Ovary (tissue), 7 donors: ENCODE measurements at regions not wholly inside any gene's neighbourhood (a gene's known extent, or its start where the extent isn't known, plus 50 kb on each side); places are given as distances from the start of the nearest gene placed in this dataset.
A peak's percentile ranks its signal among the peaks of the same experiment; 100 is the strongest.

Experiments used
- DNase-seq, 5 donors: peaks; one replicate each; pipeline ENCODE4 v3.0.0-alpha.2; 2019 to 2020
- H3K27ac ChIP-seq, 2 donors: fragments of 200-600 bp; one replicate each; pipeline versions ENCODE4 v1.5.1 to v1.8.0; 2019 to 2022
- H3K27me3 ChIP-seq: fragments of 200-600 bp; one replicate; pipeline ENCODE4 v1.8.0; 2022
- H3K36me3 ChIP-seq: fragments of 200-600 bp; sonication (generic); one replicate; pipeline ENCODE4 v1.5.1; 2019
- H3K4me1 ChIP-seq: one replicate; pipeline ENCODE4 v1.8.1; 2013; ENCODE audit warnings: mild to moderate bottlenecking, moderate library complexity; ENCODE audit not compliant: insufficient read depth
- H3K4me3 ChIP-seq: fragments of 200-600 bp; sonication (generic); one replicate; pipeline ENCODE4 v1.5.1; 2017
- H3K9me3 ChIP-seq, 2 donors: fragments of 200-600 bp in 1 of 2; sonication (generic) in 1 of 2; one replicate each; pipeline versions ENCODE4 v1.5.1 to v1.8.1; 2013 to 2019; ENCODE audit warnings: mild to moderate bottlenecking in 1 of 2, moderate library complexity in 1 of 2
- EP300 ChIP-seq: sonication (generic); formaldehyde crosslinking; IDR thresholded peaks from one replicate; pipeline ENCODE4 v1.6.1; 2017; ENCODE audit warnings: antibody characterized with exemption
- POLR2A ChIP-seq: fragments of 450-650 bp; IDR thresholded peaks from one replicate; pipeline ENCODE4 v1.6.1; 2017; ENCODE audit warnings: antibody characterized with exemption, mild to moderate bottlenecking, moderate library complexity
- WGBS, 3 donors: extraction: QIAGEN DNeasy Blood & Tissue Kit in 1 of 3; methylation state at CpG; one replicate each; pipeline versions ENCODE4 v1.1.5 to v1.1.7; 2013 to 2017; 5-methylcytosine and 5-hydroxymethylcytosine counted together
- intact Hi-C, 4 donors: fragments of 100-400 bp; cut with DNase I; formaldehyde crosslinking; loops; one replicate each; pipeline versions ENCODE4 v1.11.0 to v1.15.1; 2022 to 2023
- TF ChIP-seq, protein P1 (sequence below), 3 donors: fragments of 450-650 bp in 2 of 3; fragments of 200-600 bp in 1 of 3; IDR thresholded peaks; one replicate each; pipeline versions ENCODE4 v1.5.1 to v1.8.0; 2016 to 2022; ENCODE audit warnings: antibody characterized with exemption in 3 of 3, mild to moderate bottlenecking in 1 of 3
- donor health status: DM: no; HTN: no; CAD: no; lungs with moderate emphysema.
- donor health status: DM: no; HTN: no; CAD: no.
- donor health status: Bipolar disorder and iron deficiency.
- donor health status: DM: no; HTN: no; CAD: no.
- donor health status: DM: yes; HTN: yes; CAD: no.

DNA sequence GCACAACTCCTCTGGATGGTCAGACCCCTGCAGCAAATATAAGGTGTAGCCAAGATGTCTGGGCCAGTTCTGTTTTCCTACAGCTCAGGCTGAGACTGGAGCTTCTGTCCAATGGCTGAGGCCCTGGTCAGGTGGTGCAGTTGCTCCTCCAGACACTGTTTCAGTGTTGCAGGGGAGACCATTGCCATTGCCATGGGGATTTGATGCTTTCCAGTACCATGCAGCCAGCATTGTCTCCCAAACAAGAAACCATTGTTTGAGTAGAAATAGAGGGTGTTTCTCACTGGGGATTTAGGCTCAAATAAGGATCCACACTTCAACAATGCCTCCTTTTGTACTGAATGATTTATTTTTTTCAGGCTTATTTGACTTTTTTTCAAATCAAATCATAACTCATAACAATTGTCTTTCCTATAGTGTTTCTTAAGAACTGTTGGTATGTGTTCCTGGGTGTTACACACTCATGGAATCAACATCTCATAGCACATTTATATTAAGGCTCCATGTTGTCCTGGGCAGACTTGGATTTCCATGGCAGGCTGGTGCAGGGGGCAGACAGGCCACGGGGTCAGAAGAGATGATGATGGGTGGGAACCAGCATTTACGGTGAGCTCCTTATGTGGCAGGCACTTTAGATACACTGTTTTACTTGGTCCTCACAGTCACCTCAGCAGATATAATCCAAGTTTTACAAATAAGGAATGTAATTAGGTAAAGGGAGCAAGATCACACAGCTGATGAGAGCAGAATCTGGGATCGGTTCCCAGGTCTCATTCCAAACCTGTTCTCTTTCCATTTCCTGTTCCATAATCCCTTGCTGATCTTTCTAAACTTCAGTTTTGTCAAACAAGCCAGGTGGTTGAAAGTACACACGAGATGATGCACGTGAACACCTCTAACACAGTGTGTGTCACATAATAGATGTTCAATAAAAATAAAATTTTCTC, 95.9 kb upstream of the GNAQ start:
- no peaks in the 10 kb centered on the region for H3K36me3 ChIP-seq
- no peak overlapping the region for H3K4me3 ChIP-seq
- no peak for TF ChIP-seq POLR2A
- TF ChIP-seq, protein P1, sequence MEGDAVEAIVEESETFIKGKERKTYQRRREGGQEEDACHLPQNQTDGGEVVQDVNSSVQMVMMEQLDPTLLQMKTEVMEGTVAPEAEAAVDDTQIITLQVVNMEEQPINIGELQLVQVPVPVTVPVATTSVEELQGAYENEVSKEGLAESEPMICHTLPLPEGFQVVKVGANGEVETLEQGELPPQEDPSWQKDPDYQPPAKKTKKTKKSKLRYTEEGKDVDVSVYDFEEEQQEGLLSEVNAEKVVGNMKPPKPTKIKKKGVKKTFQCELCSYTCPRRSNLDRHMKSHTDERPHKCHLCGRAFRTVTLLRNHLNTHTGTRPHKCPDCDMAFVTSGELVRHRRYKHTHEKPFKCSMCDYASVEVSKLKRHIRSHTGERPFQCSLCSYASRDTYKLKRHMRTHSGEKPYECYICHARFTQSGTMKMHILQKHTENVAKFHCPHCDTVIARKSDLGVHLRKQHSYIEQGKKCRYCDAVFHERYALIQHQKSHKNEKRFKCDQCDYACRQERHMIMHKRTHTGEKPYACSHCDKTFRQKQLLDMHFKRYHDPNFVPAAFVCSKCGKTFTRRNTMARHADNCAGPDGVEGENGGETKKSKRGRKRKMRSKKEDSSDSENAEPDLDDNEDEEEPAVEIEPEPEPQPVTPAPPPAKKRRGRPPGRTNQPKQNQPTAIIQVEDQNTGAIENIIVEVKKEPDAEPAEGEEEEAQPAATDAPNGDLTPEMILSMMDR (IDR thresholded peaks at IDR 0.05), result no peak
- TF ChIP-seq EP300, result no peak
- intact Hi-C loops, result no loop called here
- no peak for DNase-seq
- no peaks in the 10 kb centered on the region for H3K27me3 ChIP-seq
- WGBS, 3 donors, result 86 to 90% (median 87%) methylated on average over 5 of the region's 5 CpGs
- H3K4me1 ChIP-seq, result no peaks in the 10 kb centered on the region
- no peaks in the 10 kb centered on the region for H3K9me3 ChIP-seq
- H3K27ac ChIP-seq, result no peak overlapping the region

DNA sequence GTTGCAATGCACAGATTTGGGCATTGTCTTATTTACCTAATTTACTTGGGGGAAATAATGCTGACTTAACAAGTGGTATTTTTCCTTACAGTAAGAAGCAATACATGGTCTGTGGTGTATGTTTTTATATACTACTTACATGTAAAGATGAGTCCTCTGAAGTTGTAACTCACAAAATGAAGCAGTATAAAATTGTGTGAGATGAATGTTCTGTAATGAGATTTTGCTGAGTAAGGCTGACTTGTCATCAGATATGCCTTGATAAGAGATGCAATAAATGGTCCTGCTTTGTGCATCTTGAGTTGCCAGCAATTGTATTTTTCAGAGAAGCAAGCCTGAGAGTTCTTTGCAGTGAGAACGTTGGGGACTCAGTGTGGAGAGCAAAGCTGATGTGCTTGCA, 92.2 kb upstream of the GNAQ start:
- TF ChIP-seq POLR2A (no peak), EP300 (no peak)
- TF ChIP-seq, protein P1 (IDR thresholded peaks at IDR 0.05), result no peak

DNA sequence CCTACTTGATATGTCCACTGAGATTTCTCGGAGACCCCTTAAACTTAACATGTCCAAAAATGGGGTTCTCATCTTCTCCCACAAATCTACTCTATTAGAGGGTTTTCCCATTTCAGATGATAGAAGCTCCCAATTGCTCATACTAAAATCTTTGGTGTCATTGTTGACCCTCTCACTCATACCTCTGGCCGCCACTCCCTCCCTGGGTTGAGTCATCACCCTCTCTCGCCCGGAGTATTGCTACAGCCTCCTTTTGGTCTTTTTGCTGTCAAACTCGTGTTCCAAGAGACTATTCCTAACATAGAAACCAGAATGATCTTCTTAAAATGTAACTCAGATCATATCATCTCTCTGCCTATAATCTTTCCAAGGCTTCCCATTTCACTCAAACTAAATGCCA, 91.0 kb upstream of the GNAQ start:
- Histone ChIP-seq H3K27me3 (no peaks in the 10 kb centered on the region), H3K9me3 (no peaks in the 10 kb centered on the region), H3K27ac (no peak overlapping the region), H3K4me3 (no peak overlapping the region), H3K36me3 (no peaks in the 10 kb centered on the region), H3K4me1 (no peaks in the 10 kb centered on the region)
- TF ChIP-seq, protein P1 (IDR thresholded peaks at IDR 0.05), result no peak
- TF ChIP-seq POLR2A, result no peak
- TF ChIP-seq EP300, result no peak
- no peak for DNase-seq
- WGBS, 3 donors, result 84 to 89% (median 86%) methylated on average over 5 of the region's 5 CpGs
- intact Hi-C loops, result no loop called here

More for the DNA sequence above, 92.2 kb upstream of the GNAQ start:
- intact Hi-C loops, result no loop called here
- DNase-seq, result no peak
- 63 to 72% (median 65%) methylated on average over 1 of the region's 1 CpG for WGBS, 3 donors
- H3K9me3 ChIP-seq, result no peaks in the 10 kb centered on the region
- H3K4me3 ChIP-seq, result no peak overlapping the region
- no peaks in the 10 kb centered on the region for H3K36me3 ChIP-seq
- no peaks in the 10 kb centered on the region for H3K4me1 ChIP-seq
- H3K27ac ChIP-seq, result no peak overlapping the region
- H3K27me3 ChIP-seq, result no peaks in the 10 kb centered on the region

DNA sequence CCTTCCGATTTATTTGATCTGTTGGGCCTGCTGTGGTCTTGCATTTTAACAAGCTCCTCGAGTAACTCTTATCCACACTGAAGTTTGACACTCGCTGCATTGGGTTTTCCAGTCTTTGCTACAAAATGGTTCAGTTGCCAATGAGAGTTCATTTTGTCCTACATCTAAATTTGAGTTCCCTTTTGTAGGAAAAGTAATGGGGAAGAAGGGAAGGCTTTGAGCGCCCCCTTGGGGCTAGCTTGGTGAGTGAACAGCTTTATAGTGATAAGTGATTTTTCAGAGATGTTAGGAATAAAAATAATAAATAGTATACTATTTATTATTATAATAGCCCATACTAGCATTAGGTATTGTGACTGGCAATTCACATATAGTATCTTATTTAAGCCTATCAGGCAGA, 89.9 kb upstream of the GNAQ start:
- Histone ChIP-seq H3K27me3 (no peaks in the 10 kb centered on the region), H3K9me3 (no peaks in the 10 kb centered on the region), H3K4me3 (no peak overlapping the region), H3K27ac (no peak overlapping the region), H3K4me1 (no peaks in the 10 kb centered on the region), H3K36me3 (no peaks in the 10 kb centered on the region)
- WGBS, 3 donors, result 49 to 53% (median 50%) methylated on average over 4 of the region's 4 CpGs
- TF ChIP-seq, protein P1 (IDR thresholded peaks at IDR 0.05), result no peak
- TF ChIP-seq EP300 (no peak), POLR2A (no peak)
- intact Hi-C loops, result no loop called here
- peak; percentile 9 to 60 (median 46) for DNase-seq
